H7 (cell line): ENCODE measurements at regions not wholly inside any gene's neighbourhood (a gene's known extent, or its start where the extent isn't known, plus 50 kb on each side); places are given as distances from the start of the nearest gene placed in this dataset.
"Not testable (repeated sequence)": the region's sequence is repeated elsewhere in the genome, so short reads cannot be mapped to it uniquely, and the experiment has no call there.

Source experiments
- DNase-seq: peaks from one replicate; pipeline ENCODE4 v3.0.0; 2012
- H3K27me3 ChIP-seq: 2 replicates; pipeline ENCODE4 v1.6.0; 2011; ENCODE audit warnings: mild to moderate bottlenecking, low read length; ENCODE audit not compliant: control insufficient read depth, insufficient read depth
- H3K36me3 ChIP-seq: replicated peaks from 2 replicates; pipeline ENCODE4 v1.5.1; 2011; ENCODE audit warnings: low read length; ENCODE audit not compliant: control insufficient read depth, insufficient read depth
- H3K4me3 ChIP-seq: 2 replicates; pipeline ENCODE4 v1.5.1; 2011; ENCODE audit warnings: low read depth, mild to moderate bottlenecking, control low read depth, low read length, moderate library complexity; ENCODE audit not compliant: insufficient read depth

- no peaks in the 10 kb centered on the region for H3K36me3 ChIP-seq
- no peak for DNase-seq
- no peak overlapping the region for H3K4me3 ChIP-seq
- H3K27me3 ChIP-seq = peaks cover 8% of the 10 kb centered on the region; the same call in 1 of the 2 replicates
Observed at GRCh38 chr5:33194914-33195313, 245.9 kb upstream of the TARS1 start.

GRCh38 chr5:33195431-33196165 is 245.2 kb upstream of the TARS1 start:
- Histone ChIP-seq H3K36me3 (no peaks in the 10 kb centered on the region), H3K27me3 (peaks cover 7% of the 10 kb centered on the region; the same call in 1 of the 2 replicates), H3K4me3 (no peak overlapping the region)
- no peak for DNase-seq

- DNase-seq = no peak
- Histone ChIP-seq H3K4me3 (no peak overlapping the region), H3K27me3 (no peaks in the 10 kb centered on the region), H3K36me3 (no peaks in the 10 kb centered on the region)
Observed at GRCh38 chr5:33198836-33199235, 241.9 kb upstream of the TARS1 start.

- DNase-seq = no peak
- Histone ChIP-seq H3K27me3 (no peaks in the 10 kb centered on the region), H3K4me3 (no peak overlapping the region), H3K36me3 (no peaks in the 10 kb centered on the region)
Observed at GRCh38 chr5:33203931-33204330, 236.8 kb upstream of the TARS1 start.

GRCh38 chr5:33205079-33205478 is 235.7 kb upstream of the TARS1 start:
- no peaks in the 10 kb centered on the region for H3K27me3 ChIP-seq
- H3K4me3 ChIP-seq = no peak overlapping the region
- no peaks in the 10 kb centered on the region for H3K36me3 ChIP-seq
- no peak for DNase-seq

- DNase-seq = no peak
- Histone ChIP-seq H3K36me3 (no peaks in the 10 kb centered on the region), H3K27me3 (no peaks in the 10 kb centered on the region)
Observed at GRCh38 chr5:33205727-33206410, 234.9 kb upstream of the TARS1 start.

GRCh38 chr5:33206962-33207506 is 233.7 kb upstream of the TARS1 start:
- Histone ChIP-seq H3K36me3 (no peaks in the 10 kb centered on the region), H3K27me3 (no peaks in the 10 kb centered on the region), H3K4me3 (no peak overlapping the region)
- no peak for DNase-seq

More at GRCh38 chr5:33205727-33206410, 234.9 kb upstream of the TARS1 start:
- H3K4me3 ChIP-seq = no peak overlapping the region

- Histone ChIP-seq H3K27me3 (no peaks in the 10 kb centered on the region), H3K4me3 (no peak overlapping the region), H3K36me3 (no peaks in the 10 kb centered on the region)
- no peak for DNase-seq
Observed at GRCh38 chr5:33209252-33209651, 231.5 kb upstream of the TARS1 start.

GRCh38 chr5:33210221-33210620 is 230.5 kb upstream of the TARS1 start:
- not testable (repeated sequence) for H3K27me3 ChIP-seq, H3K36me3 ChIP-seq, DNase-seq, H3K4me3 ChIP-seq

GRCh38 chr5:33210978-33211377 is 229.8 kb upstream of the TARS1 start:
- DNase-seq = no peak
- H3K36me3 ChIP-seq = no peaks in the 10 kb centered on the region
- no peaks in the 10 kb centered on the region for H3K27me3 ChIP-seq
- no peak overlapping the region for H3K4me3 ChIP-seq

- DNase-seq = no peak
- Histone ChIP-seq H3K4me3 (no peak overlapping the region), H3K36me3 (no peaks in the 10 kb centered on the region), H3K27me3 (no peaks in the 10 kb centered on the region)
Observed at GRCh38 chr5:33212439-33212838, 228.3 kb upstream of the TARS1 start.

- no peaks in the 10 kb centered on the region for H3K36me3 ChIP-seq
- no peaks in the 10 kb centered on the region for H3K27me3 ChIP-seq
- H3K4me3 ChIP-seq = no peak overlapping the region
- no peak for DNase-seq
Observed at GRCh38 chr5:33212900-33213299, 227.9 kb upstream of the TARS1 start.

GRCh38 chr5:33223563-33224284 is 217.0 kb upstream of the TARS1 start:
- no peak for DNase-seq
- Histone ChIP-seq H3K4me3 (no peak overlapping the region), H3K36me3 (no peaks in the 10 kb centered on the region), H3K27me3 (no peaks in the 10 kb centered on the region)

- no peaks in the 10 kb centered on the region for H3K36me3 ChIP-seq
- H3K27me3 ChIP-seq = no peaks in the 10 kb centered on the region
- H3K4me3 ChIP-seq = no peak overlapping the region
- DNase-seq = no peak
Observed at GRCh38 chr5:33224285-33224961, 216.3 kb upstream of the TARS1 start.
